Thoracic aorta (tissue), 2 donors: ENCODE measurements at regions not wholly inside any gene's neighbourhood (a gene's known extent, or its start where the extent isn't known, plus 50 kb on each side); places are given as distances from the start of the nearest gene placed in this dataset.

Experiments
- ATAC-seq: fragments of 150-250 bp; one replicate; pipeline ENCODE4 v1.8.0; 2017; ENCODE audit warnings: low read depth; ENCODE audit not compliant: insufficient number of reproducible peaks, low FRiP score
- DNase-seq: peaks from one replicate; pipeline ENCODE4 v3.0.0-alpha.2; 2020; ENCODE audit warnings: low spot score
- H3K27ac ChIP-seq, 2 donors: fragments of 200-600 bp; sonication (generic); 1 replicate in 1 of 2; 2 replicates in 1 of 2; pipeline ENCODE4 v1.5.1; 2016; ENCODE audit warnings: mild to moderate bottlenecking in 2 of 2, moderate library complexity in 2 of 2
- H3K27me3 ChIP-seq: fragments of 200-600 bp; sonication (generic); replicated peaks from 2 replicates; pipeline ENCODE4 v1.6.0; 2016; ENCODE audit warnings: mild to moderate bottlenecking; ENCODE audit not compliant: insufficient read depth
- H3K36me3 ChIP-seq: fragments of 200-600 bp; sonication (generic); one replicate; pipeline ENCODE4 v1.5.1; 2016
- H3K4me1 ChIP-seq, 2 donors: fragments of 200-600 bp; sonication (generic); 1 replicate in 1 of 2; 2 replicates in 1 of 2; pipeline versions ENCODE4 v1.5.1 to v1.6.0; 2016; ENCODE audit warnings: low read depth in 2 of 2, mild to moderate bottlenecking in 1 of 2; ENCODE audit not compliant: control insufficient read depth in 1 of 2
- H3K4me3 ChIP-seq: fragments of 200-600 bp; sonication (generic); 2 replicates; pipeline ENCODE4 v1.5.1; 2016; ENCODE audit warnings: mild to moderate bottlenecking
- H3K9me3 ChIP-seq: fragments of 200-600 bp; sonication (generic); 2 replicates; pipeline ENCODE4 v1.5.1; 2016
- TF ChIP-seq, protein P1 (sequence below): fragments of 200-600 bp; sonication (generic); IDR thresholded peaks from one replicate; pipeline ENCODE4 v1.5.1; 2019; ENCODE audit warnings: antibody characterized with exemption

DNA sequence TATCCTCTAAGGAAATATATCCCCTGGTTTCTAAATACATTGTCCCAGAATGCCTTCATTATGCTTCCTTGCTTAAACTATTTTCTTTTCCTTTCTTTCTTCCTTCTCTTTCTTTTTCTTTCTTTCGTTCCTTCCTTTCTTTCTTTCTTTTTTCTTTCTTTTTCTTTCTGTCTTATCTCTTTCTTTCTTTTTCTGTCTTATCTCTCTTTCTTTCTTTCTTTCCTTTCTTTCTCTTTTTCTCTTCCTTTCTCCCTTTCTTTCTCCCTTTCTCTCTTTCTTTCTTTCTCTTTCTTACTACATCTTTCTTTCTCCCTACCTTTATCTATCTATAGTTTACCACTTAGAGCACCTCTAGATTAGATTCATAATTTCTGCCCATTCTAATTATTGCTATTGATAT is 552.1 kb downstream of the PYDC2 start:
- Histone ChIP-seq H3K4me1 (no peaks in the 10 kb centered on the region), H3K27ac (no peak overlapping the region), H3K9me3 (no peaks in the 10 kb centered on the region), H3K36me3 (no peaks in the 10 kb centered on the region), H3K4me3 (no peak overlapping the region), H3K27me3 (no peaks in the 10 kb centered on the region)
- ATAC-seq (no peak), DNase-seq (no peak)
- TF ChIP-seq, protein P1, sequence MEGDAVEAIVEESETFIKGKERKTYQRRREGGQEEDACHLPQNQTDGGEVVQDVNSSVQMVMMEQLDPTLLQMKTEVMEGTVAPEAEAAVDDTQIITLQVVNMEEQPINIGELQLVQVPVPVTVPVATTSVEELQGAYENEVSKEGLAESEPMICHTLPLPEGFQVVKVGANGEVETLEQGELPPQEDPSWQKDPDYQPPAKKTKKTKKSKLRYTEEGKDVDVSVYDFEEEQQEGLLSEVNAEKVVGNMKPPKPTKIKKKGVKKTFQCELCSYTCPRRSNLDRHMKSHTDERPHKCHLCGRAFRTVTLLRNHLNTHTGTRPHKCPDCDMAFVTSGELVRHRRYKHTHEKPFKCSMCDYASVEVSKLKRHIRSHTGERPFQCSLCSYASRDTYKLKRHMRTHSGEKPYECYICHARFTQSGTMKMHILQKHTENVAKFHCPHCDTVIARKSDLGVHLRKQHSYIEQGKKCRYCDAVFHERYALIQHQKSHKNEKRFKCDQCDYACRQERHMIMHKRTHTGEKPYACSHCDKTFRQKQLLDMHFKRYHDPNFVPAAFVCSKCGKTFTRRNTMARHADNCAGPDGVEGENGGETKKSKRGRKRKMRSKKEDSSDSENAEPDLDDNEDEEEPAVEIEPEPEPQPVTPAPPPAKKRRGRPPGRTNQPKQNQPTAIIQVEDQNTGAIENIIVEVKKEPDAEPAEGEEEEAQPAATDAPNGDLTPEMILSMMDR = no peak

DNA sequence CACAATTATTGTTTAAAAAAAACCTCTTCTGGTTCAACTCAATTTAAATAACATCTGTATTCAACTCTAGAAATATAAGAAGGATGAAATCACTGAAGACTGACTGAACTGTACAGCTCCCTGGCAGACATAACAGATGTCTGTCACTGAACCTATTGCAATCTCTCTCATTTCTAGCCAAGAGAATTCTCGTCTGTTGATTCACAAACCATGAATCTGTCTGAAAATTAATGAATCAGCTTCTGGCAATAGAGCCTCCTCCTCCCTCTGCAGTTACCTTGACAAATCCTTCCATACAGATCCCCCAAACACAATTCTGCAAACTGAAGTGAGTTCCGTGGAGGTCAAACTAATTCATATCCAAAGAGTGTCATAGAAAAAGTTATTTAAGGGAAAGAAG is 561.4 kb downstream of the PYDC2 start:
- no peak overlapping the region for H3K27ac ChIP-seq
- H3K36me3 ChIP-seq = no peaks in the 10 kb centered on the region
- ATAC-seq = no peak
- no peak overlapping the region for H3K4me3 ChIP-seq
- H3K4me1 ChIP-seq = no peaks in the 10 kb centered on the region
- no peaks in the 10 kb centered on the region for H3K9me3 ChIP-seq
- TF ChIP-seq, protein P1 = no peak
- no peak for DNase-seq
- no peaks in the 10 kb centered on the region for H3K27me3 ChIP-seq

DNA sequence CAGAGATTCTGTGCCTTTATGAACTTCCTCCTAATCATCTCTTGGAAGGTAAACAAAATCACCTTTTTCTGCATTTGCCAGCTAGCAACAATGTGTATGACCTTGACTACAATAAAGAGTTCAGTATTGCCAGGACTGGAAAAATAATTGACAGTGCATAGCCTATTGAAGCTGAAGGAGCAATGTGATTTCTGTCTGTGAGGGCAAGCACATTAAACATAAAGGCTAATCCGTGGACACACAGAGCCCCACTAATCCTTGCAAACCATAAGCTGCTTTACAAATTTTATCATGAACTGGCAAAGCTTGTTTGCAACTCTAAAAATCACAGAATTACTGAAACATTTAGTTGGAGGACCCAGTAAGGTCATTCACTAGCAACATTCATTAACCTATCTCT is 563.8 kb downstream of the PYDC2 start:
- no peak overlapping the region for H3K4me3 ChIP-seq
- no peak for ATAC-seq

DNA sequence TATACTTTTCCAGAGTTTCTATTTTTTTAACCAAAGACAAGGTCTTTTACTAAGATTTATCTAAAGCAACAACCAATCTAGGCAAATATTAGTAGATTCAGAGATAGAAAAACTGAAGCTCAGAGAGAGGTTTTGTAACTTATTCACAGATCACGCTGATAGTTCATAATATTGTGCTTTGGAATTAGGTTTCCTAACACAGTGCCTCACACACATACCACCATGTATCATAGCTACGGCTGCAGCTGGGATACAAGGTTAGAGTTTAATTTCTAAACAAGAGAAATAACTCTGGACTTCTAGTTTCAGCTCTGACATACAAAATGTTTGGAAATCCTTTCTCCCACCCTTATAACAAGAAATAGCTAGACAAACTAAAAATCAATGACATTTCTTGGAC is 565.7 kb downstream of the PYDC2 start:
- Histone ChIP-seq H3K27ac (no peak overlapping the region), H3K4me1 (no peaks in the 10 kb centered on the region), H3K36me3 (no peaks in the 10 kb centered on the region), H3K27me3 (no peaks in the 10 kb centered on the region), H3K9me3 (no peaks in the 10 kb centered on the region), H3K4me3 (no peak overlapping the region)
- no peak for DNase-seq
- no peak for ATAC-seq
- TF ChIP-seq, protein P1 = no peak

More for the DNA sequence above, 563.8 kb downstream of the PYDC2 start:
- TF ChIP-seq, protein P1 = no peak
- H3K27ac ChIP-seq = no peak overlapping the region
- no peaks in the 10 kb centered on the region for H3K36me3 ChIP-seq
- no peaks in the 10 kb centered on the region for H3K9me3 ChIP-seq
- no peak for DNase-seq
- no peaks in the 10 kb centered on the region for H3K4me1 ChIP-seq
- no peaks in the 10 kb centered on the region for H3K27me3 ChIP-seq

DNA sequence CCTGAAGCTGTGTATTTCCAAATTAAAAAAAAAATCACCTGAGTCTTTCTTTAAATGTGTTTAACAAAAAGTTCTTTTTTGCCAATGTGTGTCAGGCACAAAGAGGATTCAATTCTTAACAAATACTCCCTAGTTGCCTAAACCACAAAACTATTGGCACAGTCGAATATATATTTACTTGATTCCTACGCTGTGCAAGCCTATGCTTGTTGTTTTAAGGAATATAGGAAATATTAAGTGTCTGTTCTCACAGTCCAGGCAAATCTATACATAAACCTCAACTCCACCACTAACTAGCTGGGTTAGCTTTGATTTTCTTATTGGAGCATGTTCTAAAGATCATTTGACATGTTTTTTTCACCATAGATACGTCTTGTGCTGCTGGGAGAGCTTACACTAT is 571.0 kb downstream of the PYDC2 start:
- ATAC-seq = no peak
- no peaks in the 10 kb centered on the region for H3K27me3 ChIP-seq
- no peaks in the 10 kb centered on the region for H3K9me3 ChIP-seq
- H3K4me3 ChIP-seq = no peak overlapping the region
- no peaks in the 10 kb centered on the region for H3K36me3 ChIP-seq
- DNase-seq = no peak
- TF ChIP-seq, protein P1 = no peak
- no peak overlapping the region for H3K27ac ChIP-seq
- no peaks in the 10 kb centered on the region for H3K4me1 ChIP-seq
